Right atrium auricular region (tissue), 2 donors: ENCODE measurements at regions not wholly inside any gene's neighbourhood (a gene's known extent, or its start where the extent isn't known, plus 50 kb on each side); places are given as distances from the start of the nearest gene placed in this dataset.

Experiments used
- DNase-seq: peaks from one replicate; pipeline ENCODE4 v3.0.0-alpha.2; 2019; ENCODE audit warnings: low spot score
- H3K27ac ChIP-seq, 2 donors: fragments of 200-600 bp; sonication (generic); 1 replicate in 1 of 2; 2 replicates in 1 of 2; pipeline ENCODE4 v1.5.1; 2016 to 2019
- H3K27me3 ChIP-seq, 2 donors: fragments of 200-600 bp; sonication (generic); one replicate each; pipeline versions ENCODE4 v1.5.1 to v1.6.0; 2017 to 2019
- H3K36me3 ChIP-seq: fragments of 200-600 bp; sonication (generic); one replicate; pipeline ENCODE4 v1.5.1; 2016
- H3K4me1 ChIP-seq, 2 donors: fragments of 200-600 bp; sonication (generic); one replicate each; pipeline versions ENCODE4 v1.5.1 to v1.6.0; 2017 to 2019
- H3K4me3 ChIP-seq, 2 donors: fragments of 200-600 bp; sonication (generic); 1 replicate in 1 of 2; 2 replicates in 1 of 2; pipeline ENCODE4 v1.5.1; 2017 to 2019; ENCODE audit warnings: mild to moderate bottlenecking in 1 of 2, moderate library complexity in 1 of 2
- H3K9me3 ChIP-seq, 2 donors: fragments of 200-600 bp; sonication (generic); one replicate each; pipeline ENCODE4 v1.5.1; 2019
- TF ChIP-seq, protein P1 (sequence below), 2 donors: fragments of 200-600 bp; sonication (generic); IDR thresholded peaks; one replicate each; pipeline ENCODE4 v1.5.1; 2019; ENCODE audit warnings: antibody characterized with exemption in 2 of 2

DNA sequence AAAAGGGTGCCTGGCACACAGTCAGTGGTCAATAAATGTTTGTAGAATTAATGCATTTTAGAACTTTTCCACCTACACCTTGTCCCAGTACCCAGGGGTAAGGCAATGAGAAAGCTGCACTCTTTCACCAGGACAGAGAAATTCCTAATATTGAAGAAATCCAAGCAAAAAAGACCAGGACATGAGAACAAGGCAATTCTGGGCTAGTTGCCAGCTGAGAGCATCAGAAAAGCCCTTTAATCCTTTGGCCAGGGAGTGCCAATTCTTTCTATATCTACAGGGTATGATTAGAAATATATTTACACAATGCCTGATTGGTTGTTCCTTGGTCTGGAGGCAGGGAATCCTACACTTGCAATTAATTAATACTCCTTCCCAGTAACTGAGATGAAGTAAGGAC is 492.4 kb upstream of the NFIA start:
- Histone ChIP-seq H3K27ac (no peak overlapping the region), H3K36me3 (no peaks in the 10 kb centered on the region), H3K27me3 (no peaks in the 10 kb centered on the region), H3K4me3 (no peak overlapping the region), H3K4me1 (no peaks in the 10 kb centered on the region), H3K9me3 (peaks cover 0 to 2% of the 10 kb centered on the region in 2 donors)
- no peak for DNase-seq
- TF ChIP-seq, protein P1, sequence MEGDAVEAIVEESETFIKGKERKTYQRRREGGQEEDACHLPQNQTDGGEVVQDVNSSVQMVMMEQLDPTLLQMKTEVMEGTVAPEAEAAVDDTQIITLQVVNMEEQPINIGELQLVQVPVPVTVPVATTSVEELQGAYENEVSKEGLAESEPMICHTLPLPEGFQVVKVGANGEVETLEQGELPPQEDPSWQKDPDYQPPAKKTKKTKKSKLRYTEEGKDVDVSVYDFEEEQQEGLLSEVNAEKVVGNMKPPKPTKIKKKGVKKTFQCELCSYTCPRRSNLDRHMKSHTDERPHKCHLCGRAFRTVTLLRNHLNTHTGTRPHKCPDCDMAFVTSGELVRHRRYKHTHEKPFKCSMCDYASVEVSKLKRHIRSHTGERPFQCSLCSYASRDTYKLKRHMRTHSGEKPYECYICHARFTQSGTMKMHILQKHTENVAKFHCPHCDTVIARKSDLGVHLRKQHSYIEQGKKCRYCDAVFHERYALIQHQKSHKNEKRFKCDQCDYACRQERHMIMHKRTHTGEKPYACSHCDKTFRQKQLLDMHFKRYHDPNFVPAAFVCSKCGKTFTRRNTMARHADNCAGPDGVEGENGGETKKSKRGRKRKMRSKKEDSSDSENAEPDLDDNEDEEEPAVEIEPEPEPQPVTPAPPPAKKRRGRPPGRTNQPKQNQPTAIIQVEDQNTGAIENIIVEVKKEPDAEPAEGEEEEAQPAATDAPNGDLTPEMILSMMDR (IDR thresholded peaks at IDR 0.05), result no peak

DNA sequence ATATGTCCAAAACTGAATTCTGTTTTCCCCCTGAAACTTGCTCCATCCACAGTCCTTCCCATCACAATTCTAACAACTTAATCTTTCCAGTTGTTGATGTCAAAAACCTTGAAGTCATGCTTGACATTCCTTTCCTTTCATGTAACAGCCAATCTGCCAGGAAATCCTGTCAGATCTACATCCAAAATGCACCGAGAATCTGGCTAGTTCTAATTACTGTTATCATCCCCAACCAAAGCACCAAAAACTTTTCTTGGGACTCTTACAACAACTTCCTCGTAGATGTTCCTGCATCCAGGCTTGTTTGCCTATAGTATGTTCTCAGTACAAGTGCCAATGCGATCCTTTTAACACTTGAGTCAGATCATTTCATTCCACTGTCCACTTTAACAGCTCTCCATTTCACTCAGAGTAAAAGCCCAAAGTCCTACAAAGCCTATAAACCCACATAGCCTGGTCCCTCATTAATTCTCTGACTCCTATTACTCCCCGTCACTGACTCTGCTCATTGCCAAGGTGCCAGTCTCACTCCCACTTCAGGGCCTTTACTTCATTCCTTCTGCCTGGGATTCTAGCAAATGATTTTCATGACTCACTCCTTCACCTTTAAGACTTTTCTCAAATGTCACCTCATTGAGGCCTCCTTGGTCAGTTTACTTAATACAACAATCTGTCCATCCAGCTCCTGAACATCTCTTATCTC is 493.2 kb upstream of the NFIA start:
- Histone ChIP-seq H3K9me3 (peaks cover 0 to 9% of the 10 kb centered on the region in 2 donors), H3K27me3 (no peaks in the 10 kb centered on the region), H3K27ac (no peak overlapping the region), H3K4me1 (no peaks in the 10 kb centered on the region), H3K36me3 (no peaks in the 10 kb centered on the region), H3K4me3 (no peak overlapping the region)
- DNase-seq, result no peak
- TF ChIP-seq, protein P1 (IDR thresholded peaks at IDR 0.05), result no peak

DNA sequence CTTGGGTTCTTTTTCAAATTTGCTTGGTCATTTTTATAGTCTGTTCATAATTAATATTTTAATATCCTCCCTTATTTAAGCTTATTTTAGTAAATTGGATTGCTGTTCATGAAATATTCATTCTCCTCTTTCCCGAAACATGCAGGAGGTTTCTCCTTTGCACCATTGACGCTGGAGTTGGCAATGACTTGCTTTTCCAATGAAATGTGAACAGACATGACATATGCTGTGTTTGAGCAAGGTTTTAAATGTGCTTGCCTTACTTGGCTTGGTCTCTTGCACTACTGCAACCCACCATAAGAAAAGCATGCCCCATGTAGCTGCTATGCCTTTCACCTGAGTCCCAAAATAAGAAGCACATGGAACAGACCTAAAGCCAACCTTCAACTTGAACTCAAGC is 498.0 kb upstream of the NFIA start:
- TF ChIP-seq, protein P1 (IDR thresholded peaks at IDR 0.05), result no peak
- Histone ChIP-seq H3K27ac (no peak overlapping the region), H3K36me3 (no peaks in the 10 kb centered on the region), H3K9me3 (peaks cover 0 to 19% of the 10 kb centered on the region in 2 donors), H3K4me3 (no peak overlapping the region), H3K4me1 (no peaks in the 10 kb centered on the region), H3K27me3 (no peaks in the 10 kb centered on the region)
- DNase-seq, result no peak

DNA sequence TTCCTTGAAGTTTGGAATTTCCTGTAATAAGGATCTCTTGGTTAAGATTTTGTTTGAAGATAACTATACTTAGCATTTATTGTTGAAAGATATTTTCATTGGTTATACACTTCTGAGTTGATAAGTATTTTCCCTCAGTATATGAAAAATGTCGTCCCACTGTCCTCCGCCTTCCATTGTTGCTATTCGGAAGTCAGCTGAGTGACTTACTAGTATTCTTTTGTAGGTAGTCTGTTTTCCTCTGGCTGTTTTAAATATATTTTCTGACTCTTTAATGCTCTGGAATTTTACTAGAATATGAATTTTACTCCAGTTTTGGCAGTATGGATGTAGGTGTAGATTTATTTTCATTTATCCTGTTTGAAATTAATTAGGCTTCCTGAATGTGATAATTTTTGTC is 498.7 kb upstream of the NFIA start:
- H3K36me3 ChIP-seq, result no peaks in the 10 kb centered on the region
- TF ChIP-seq, protein P1 (IDR thresholded peaks at IDR 0.05), result no peak
- H3K4me1 ChIP-seq, result no peaks in the 10 kb centered on the region
- no peak overlapping the region for H3K4me3 ChIP-seq
- no peak for DNase-seq
- peaks cover 0 to 19% of the 10 kb centered on the region in 2 donors for H3K9me3 ChIP-seq
- no peak overlapping the region for H3K27ac ChIP-seq
- H3K27me3 ChIP-seq, result no peaks in the 10 kb centered on the region

DNA sequence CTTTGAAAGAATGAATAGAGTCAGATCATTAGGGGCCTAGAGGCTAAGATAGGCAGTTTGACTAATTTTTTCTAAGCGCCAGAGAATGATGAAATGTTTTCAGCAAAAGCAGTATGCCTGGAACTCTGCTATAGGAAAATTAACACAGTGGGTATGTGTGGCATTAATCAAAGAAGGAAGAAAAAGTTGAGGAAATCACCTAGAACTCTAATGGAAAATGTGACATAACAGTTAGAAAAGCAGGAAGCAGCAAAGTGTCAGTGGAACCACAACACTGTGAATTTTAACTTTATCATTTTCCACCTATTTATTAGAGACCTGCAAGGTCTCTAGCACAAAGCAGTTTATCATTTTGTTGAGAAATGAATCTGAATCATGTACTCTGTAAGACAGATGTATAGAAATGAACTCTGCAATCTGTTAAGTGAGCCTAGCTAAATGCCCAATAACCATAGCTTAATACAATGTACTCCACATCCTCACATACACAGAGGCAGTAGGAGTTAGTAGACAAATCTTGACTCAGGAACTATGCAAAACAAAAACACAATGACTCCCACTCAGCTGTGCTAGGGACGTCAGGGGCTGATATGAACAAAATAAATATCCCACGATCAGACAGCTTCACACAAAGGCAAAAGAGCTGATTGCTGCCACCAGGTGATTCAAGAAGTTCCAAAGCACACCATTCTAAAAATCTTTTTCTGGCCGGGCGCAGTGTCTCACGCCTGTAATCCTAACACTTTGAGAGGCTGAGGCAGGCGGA is 500.7 kb upstream of the NFIA start:
- Histone ChIP-seq H3K9me3 (peaks cover 0 to 19% of the 10 kb centered on the region in 2 donors), H3K27me3 (no peaks in the 10 kb centered on the region), H3K27ac (no peak overlapping the region), H3K4me3 (no peak overlapping the region), H3K4me1 (no peaks in the 10 kb centered on the region), H3K36me3 (no peaks in the 10 kb centered on the region)
- DNase-seq, result no peak
- TF ChIP-seq, protein P1 (IDR thresholded peaks at IDR 0.05), result no peak
